ENCODE measurements at regions not wholly inside any gene's neighbourhood (a gene's known extent, or its start where the extent isn't known, plus 50 kb on each side); places are given as distances from the start of the nearest gene placed in this dataset.
"Not testable (repeated sequence)": the region's sequence is repeated elsewhere in the genome, so short reads cannot be mapped to it uniquely, and the experiment has no call there.

GRCh38 chr15:69691307-69692015, 238.8 kb downstream of the RPLP1 start:
- TF ChIP-seq GATA1 (IDR thresholded peaks at IDR 0.05; ENCODE audit: low read depth, low read length) (no peak), POLR2A (IDR thresholded peaks at IDR 0.05; ENCODE audit: low read length) (no peak)
- no peak for DNase-seq

- DNase-seq = no peak
- TF ChIP-seq POLR2A (IDR thresholded peaks at IDR 0.05; ENCODE audit: low read length) (no peak), GATA1 (IDR thresholded peaks at IDR 0.05; ENCODE audit: low read depth, low read length) (no peak)
Observed at GRCh38 chr15:69692342-69692741, 239.7 kb downstream of the RPLP1 start.

GRCh38 chr15:69693059-69693458, 240.4 kb downstream of the RPLP1 start:
- DNase-seq = no peak
- no peak for TF ChIP-seq GATA1 (IDR thresholded peaks at IDR 0.05; ENCODE audit: low read depth, low read length)
- TF ChIP-seq POLR2A (IDR thresholded peaks at IDR 0.05; ENCODE audit: low read length) = no peak

- TF ChIP-seq POLR2A (IDR thresholded peaks at IDR 0.05; ENCODE audit: low read length) (no peak), GATA1 (IDR thresholded peaks at IDR 0.05; ENCODE audit: low read depth, low read length) (no peak)
- no peak for DNase-seq
Observed at GRCh38 chr15:69696946-69697345, 244.3 kb downstream of the RPLP1 start.

- no peak for DNase-seq
- no peak for TF ChIP-seq GATA1 (IDR thresholded peaks at IDR 0.05; ENCODE audit: low read depth, low read length)
Observed at GRCh38 chr15:69697916-69698315, 245.3 kb downstream of the RPLP1 start.

GRCh38 chr15:69699096-69699495, 246.5 kb downstream of the RPLP1 start:
- no peak for DNase-seq
- TF ChIP-seq GATA1 (IDR thresholded peaks at IDR 0.05; ENCODE audit: low read depth, low read length) = no peak

GRCh38 chr15:69700380-69700779, 247.8 kb downstream of the RPLP1 start:
- TF ChIP-seq GATA1 (IDR thresholded peaks at IDR 0.05; ENCODE audit: low read depth, low read length) (no peak), POLR2A (IDR thresholded peaks at IDR 0.05; ENCODE audit: low read length) (no peak)
- DNase-seq = no peak

- no peak for DNase-seq
- TF ChIP-seq GATA1 (IDR thresholded peaks at IDR 0.05; ENCODE audit: low read depth, low read length) (no peak), POLR2A (IDR thresholded peaks at IDR 0.05; ENCODE audit: low read length) (no peak)
Observed at GRCh38 chr15:69701198-69701597, 248.6 kb downstream of the RPLP1 start.

- TF ChIP-seq POLR2A (IDR thresholded peaks at IDR 0.05; ENCODE audit: low read length) = no peak
- DNase-seq = no peak
Observed at GRCh38 chr15:69703532-69704187, 251.0 kb downstream of the RPLP1 start.

- no peak for TF ChIP-seq POLR2A (IDR thresholded peaks at IDR 0.05; ENCODE audit: low read length)
- TF ChIP-seq GATA1 (IDR thresholded peaks at IDR 0.05; ENCODE audit: low read depth, low read length) = no peak
- DNase-seq = no peak
Observed at GRCh38 chr15:69704229-69704628, 251.6 kb downstream of the RPLP1 start.

- no peak for DNase-seq
- TF ChIP-seq GATA1 (IDR thresholded peaks at IDR 0.05; ENCODE audit: low read depth, low read length) = no peak
- TF ChIP-seq POLR2A (IDR thresholded peaks at IDR 0.05; ENCODE audit: low read length) = no peak
Observed at GRCh38 chr15:69704700-69705099, 252.1 kb downstream of the RPLP1 start.

- DNase-seq = no peak
- TF ChIP-seq GATA1 (IDR thresholded peaks at IDR 0.05; ENCODE audit: low read depth, low read length) (no peak), POLR2A (IDR thresholded peaks at IDR 0.05; ENCODE audit: low read length) (no peak)
Observed at GRCh38 chr15:69706353-69707097, 253.9 kb downstream of the RPLP1 start.

- not testable (repeated sequence) for DNase-seq
Observed at GRCh38 chr15:69707241-69707640, 254.6 kb downstream of the RPLP1 start.

GRCh38 chr15:69708436-69709122, 256.0 kb downstream of the RPLP1 start:
- not testable (repeated sequence) for DNase-seq
